Myocyte (in vitro differentiated cells): ENCODE measurements at regions not wholly inside any gene's neighbourhood (a gene's known extent, or its start where the extent isn't known, plus 50 kb on each side); places are given as distances from the start of the nearest gene placed in this dataset.
"Not testable (repeated sequence)": the region's sequence is repeated elsewhere in the genome, so short reads cannot be mapped to it uniquely, and the experiment has no call there.

Experiments used
- DNase-seq: peaks from one replicate; pipeline ENCODE4 v3.0.0-alpha.2; 2012; ENCODE audit warnings: low read depth

DNA sequence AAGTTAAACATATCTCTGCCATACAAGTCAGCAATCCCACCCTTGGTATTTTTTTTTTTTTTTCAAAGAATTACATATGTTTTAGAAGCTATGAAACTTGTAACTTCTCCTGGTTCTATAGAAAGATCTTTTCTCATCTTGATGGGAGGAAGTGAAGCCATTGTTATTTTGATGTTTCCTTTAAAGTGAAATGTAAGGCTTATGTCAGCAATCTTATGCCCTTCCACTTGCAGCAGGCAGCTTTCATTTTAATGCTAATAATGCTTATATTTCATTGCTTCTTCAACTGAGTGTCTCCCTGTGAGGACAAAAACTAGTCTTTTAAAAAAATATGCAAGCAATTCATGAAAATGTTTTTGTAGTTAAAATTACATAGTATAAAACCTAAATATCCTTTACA, 1614.7 kb downstream of the KHDRBS2 start:
- DNase-seq = no peak

DNA sequence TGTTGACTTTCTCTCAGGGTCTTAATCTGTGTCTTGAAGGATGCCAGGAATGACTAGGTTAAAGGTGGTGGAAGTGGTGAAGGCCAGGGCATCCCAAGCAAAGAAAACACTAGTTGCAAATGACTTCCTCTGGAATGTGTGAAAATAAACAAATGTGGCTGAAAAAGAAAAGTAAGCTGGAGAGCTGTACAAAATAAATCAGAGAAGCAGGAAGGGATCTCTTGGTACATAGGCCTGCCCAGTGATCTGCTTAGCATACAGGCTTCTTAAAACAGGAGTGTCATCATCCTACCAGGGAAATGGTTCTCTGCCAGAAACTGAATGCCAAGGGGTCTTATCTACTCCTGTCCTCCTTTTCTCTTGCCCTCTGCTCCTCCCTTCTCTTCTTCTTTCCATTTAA, 1616.0 kb downstream of the KHDRBS2 start:
- DNase-seq = no peak

DNA sequence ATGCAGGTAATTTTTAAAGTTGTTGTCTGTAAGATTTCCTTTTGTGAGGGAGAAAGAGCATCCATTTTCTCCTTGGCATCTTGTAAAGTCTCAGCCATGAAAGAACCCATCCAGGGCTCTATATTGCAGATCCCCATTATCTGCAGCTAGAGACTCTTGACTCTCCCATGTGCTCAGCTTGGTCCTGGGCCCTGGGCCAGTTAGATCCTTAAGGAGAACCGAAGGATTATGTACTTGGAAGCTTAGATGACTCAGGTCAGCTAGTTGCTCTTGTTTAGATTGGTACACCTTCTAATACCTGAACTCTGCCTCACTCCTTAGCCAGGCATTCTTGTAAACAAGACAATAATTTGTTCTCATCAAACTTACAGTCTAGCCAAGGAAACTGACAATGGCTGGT, 1617.6 kb downstream of the KHDRBS2 start:
- DNase-seq = no peak

DNA sequence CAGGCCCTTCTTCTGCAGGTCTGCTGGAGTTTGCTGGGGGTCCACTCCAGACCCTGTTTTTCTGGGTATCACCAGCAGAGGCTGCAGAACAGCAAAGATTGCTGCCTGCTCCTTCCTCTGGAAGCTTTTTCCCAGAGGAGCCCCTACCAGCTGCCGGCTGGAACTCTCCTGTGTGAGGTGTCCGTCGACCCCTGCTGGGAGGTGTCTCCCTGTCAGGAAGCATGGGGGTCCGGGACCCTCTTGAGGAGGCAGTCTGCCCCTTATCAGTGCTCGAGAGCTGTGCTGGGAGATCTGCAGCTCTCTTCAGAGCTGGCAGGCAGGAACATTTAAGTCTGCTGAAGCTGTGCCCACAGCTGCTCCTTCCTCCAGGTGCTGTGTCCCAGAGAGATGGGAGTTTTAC, 1622.8 kb downstream of the KHDRBS2 start:
- DNase-seq = not testable (repeated sequence)

DNA sequence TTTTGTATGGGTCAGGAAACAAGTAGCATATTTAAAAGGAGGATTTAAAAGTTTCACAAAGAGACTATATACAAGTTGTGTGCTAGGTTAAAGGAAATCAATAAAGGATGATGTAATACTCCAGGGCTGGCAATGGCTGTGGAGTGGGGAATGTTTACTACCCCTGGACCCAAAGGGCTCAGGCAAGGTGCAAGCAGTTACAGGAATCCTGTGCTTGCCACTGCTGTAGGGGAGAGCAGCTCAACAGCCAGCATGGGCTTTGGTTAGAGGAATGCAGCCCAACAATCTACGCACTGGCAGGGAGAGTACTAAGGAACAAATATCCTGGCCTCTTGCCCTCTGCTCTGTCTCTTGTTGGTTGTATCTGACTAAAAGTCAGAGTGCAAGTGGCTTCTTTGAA, 1642.2 kb downstream of the KHDRBS2 start:
- no peak for DNase-seq

DNA sequence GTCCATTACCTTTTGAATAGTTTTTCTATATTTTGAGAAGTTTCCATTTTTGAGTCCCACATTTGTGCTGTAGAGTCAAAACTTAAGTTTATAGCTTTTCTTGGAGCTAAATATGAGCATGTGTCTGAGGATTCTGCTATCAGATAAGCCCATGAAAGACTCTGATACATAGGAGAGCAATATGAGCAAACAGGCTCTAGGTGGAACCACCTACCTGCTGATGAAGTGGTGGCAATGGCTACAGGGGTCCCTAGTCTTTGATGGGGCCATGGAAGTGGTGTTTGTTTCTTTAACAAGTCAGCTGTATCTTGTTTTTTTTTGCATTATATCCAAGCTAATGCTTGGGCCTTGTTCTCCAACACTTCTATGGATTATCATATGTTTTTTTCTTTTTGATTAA, 1646.8 kb downstream of the KHDRBS2 start:
- not testable (repeated sequence) for DNase-seq
